ENCODE measurements at regions not wholly inside any gene's neighbourhood (a gene's known extent, or its start where the extent isn't known, plus 50 kb on each side); places are given as distances from the start of the nearest gene placed in this dataset.
"Not testable (repeated sequence)": the region's sequence is repeated elsewhere in the genome, so short reads cannot be mapped to it uniquely, and the experiment has no call there.

DNA sequence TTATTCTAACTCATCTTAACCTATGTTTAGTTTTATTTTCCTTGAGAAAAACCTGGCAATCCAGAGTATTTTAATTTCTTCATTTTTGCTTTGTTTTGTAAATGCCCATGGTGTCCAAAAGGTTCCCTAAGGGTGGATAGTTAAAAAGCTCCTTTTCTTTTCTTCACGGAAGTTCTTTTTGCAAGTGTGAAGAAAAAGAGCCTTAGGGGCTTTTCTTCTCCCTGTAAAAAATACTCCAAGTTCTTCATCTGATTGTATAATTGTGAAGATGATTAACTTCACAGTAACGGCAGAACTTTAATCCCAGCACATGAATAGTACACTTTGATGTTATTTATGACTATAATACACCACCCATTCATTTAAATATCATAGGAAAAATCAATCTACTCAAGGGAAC is 530.2 kb upstream of the LINC00305 start:
- POLR2A ChIA-PET: no interaction called here

DNA sequence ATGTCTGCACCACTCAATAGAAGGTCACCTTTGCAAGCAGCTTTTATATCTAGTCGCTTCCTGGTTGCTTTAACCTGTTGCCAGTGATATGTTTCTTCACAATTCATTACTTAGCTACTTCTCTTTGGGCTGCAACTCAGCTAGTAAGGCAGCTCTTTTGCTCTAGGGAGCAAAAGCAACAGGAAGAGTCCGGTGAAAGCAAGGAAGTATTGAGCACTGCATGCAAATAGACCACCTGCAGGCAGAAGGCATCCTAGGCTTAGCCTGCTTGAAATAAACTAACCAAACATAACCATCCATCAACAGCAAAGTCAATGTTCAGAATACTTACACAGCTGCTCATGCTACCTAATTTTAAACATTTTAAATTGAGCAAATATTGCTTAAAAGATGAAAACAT is 529.2 kb upstream of the LINC00305 start:
- POLR2A ChIA-PET: no interaction called here
- CTCF ChIA-PET: no interaction called here

More for the DNA sequence above, 530.2 kb upstream of the LINC00305 start:
- CTCF ChIA-PET: no interaction called here

DNA sequence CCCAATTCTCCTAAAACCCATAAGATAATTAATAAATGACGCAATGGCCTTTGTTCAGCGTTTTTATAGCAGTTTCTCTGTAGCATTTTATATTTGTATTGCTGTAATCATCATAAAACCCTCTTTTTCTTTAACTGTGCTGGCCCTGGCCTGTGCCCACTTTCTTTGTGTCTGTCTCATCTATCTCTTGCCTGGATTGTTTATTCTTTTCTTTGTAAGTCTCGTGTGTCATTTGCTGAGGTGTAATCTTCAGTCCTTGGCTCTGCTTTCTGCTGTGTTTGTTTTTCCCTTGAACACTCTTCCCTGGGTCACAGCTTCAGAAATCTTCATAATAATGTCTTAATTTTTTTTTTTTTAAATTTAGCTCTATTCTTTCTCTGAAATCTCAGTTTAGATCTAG is 525.8 kb upstream of the LINC00305 start:
- CTCF ChIA-PET: no interaction called here
- POLR2A ChIA-PET: no interaction called here

DNA sequence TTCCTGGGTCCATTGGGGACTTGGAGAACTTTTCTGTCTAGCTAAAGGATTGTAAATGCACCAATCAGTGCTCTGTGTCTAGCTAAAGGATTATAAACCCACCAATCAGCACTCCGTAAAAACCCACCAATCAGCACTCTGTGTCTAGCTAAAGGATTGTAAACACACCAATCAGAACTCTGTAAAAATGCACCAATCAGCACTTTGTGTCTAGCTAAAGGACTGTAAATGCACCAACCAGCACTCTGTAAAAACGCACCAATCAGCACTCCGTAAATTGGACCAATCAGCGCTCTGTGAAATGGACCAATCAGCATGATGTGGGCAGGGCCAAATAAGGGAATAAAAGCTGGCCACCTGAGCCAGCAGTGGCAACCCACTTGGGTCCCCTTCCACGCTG is 522.4 kb upstream of the LINC00305 start:
- CTCF ChIA-PET, POLR2A ChIA-PET: not testable (repeated sequence)

DNA sequence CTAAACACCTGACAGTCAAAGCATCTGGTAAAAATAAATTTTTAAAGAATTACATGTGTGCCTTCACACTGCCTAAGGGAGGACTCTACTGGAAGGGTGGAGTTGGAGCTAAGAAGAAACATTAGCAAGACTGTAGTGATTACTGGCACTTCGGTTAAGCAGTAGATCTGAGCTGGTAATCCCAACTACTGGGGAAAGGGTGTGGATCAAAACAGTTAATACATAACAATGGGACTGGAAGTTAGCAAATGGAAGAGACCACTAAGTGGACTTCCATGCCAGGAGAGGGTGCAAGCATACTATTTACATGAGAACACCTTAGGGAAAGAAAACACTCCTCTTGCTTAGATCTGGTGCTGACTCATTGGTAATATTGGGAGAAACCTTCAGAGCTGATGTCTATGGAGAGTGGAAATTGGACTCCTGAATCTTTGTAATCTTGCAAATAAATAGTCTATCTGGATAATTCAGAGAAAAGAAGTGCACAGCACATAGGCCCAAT is 519.6 kb upstream of the LINC00305 start:
- POLR2A ChIA-PET: no interaction called here
- CTCF ChIA-PET: no interaction called here

DNA sequence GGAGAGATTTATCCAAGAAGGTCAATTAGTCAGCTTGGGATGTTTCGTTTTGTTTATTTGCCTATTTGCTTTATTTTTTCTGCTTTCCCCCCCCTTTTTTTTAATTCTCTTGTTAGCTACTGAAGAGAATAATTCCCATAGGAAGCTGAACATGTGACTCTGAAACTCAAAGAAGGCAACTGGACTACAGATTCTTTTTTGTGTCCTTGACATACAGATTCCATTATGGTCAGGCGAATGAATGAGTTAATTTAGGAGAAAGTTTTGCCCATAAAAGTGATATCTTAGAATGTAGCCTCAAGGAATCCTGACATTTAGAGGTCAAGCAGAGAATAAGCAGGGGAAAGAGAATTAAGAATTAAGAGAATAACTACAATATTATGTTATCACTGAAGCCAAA is 514.2 kb upstream of the LINC00305 start:
- ChIA-PET POLR2A (no interaction called here), CTCF (no interaction called here)

DNA sequence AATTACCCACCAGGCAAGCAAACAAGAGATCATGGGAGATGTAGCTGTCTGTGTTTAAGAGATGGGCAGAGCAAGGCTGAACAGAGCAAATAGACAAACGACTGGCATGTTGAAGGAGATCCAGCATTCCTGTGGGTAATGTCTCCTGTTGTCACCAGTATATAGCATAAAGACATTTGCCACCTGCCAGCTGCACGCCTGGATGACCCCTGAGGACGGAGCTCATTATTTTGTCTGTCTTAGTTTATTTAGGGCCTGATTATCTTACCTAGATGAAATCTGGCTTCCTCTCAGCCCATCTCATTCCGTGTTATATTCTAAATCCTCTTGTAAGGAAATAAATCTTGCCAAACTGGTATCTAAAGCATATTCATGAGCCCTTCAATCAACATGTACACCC is 510.3 kb upstream of the LINC00305 start:
- CTCF ChIA-PET: no interaction called here

DNA sequence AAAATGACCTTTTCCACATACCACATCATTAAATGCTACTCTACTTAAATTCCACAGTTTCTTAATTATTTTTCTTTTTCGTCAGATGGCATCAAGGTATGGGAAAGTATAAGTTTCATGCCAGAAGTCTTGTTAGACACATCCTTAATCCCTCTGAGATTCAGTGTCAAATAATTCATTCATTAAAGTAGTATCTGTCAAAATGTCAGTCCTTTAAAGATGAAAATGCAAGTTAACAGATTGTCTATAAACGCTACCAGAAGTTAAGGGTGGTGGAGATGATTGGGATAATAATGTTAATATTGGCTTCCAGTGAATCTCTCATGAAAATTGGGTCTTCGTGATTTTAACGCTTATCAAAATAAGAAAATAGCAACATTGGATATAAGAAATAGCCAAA is 504.2 kb upstream of the LINC00305 start:
- ChIA-PET POLR2A (no interaction called here), CTCF (no interaction called here)

More for the DNA sequence above, 510.3 kb upstream of the LINC00305 start:
- POLR2A ChIA-PET: no interaction called here

DNA sequence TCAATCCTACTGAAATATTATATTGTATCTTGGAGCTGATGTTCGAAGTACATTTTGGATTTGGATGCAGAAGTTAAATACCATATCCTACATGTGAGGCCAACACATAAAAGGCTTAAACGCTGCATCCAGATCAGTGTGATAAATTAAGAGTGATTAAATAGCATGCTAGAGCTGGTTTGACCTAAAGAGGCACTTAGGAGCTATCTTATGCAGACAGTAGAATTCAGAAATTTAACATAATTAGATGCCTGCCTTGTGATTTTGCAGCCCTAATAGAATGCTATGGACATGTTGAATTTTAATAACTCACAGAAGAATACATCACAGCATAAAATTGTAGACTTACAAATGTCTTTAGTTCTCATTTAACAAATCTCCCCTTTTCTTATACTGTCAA is 501.2 kb upstream of the LINC00305 start:
- ChIA-PET POLR2A (no interaction called here), CTCF (no interaction called here)

DNA sequence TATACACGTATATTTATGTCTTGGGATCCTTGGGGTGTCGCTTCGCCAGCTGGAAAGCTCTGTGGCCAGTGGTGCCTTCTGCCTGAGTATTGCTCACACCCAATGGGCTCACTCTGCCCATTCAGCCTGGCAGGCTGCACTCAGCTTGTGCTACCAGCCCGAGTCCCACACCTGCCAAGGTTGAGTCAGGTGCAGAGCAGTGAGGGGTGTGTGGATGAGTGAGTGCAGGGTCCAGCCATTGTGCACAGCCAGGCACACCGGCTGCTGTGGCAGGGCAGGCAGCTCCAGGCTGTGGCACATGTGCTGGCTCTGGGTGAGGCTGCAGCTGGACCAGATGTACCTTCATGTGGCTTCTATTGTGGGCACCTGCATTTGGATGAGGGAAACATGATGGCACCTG is 496.9 kb upstream of the LINC00305 start:
- POLR2A ChIA-PET: no interaction called here
- CTCF ChIA-PET: no interaction called here

DNA sequence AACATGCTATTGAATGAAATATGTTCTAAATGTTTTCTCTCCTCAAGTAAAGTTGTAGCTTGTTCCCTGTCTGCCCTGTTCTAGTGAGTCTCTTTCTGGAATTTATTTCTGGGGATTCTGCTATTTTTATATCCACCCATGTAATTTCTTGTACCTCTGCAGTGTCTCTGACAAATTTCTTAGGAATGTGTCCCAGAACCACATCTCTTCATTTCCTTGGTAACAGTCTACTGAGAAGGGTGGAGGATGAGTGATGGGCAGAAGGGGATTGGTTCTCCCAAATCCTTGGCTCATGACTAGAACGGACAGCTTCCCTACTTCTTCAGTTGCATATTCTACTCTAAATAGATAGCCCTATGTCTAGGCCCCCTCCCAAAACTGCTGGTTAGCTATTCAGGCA is 490.6 kb upstream of the LINC00305 start:
- ChIA-PET CTCF (no interaction called here), POLR2A (no interaction called here)

DNA sequence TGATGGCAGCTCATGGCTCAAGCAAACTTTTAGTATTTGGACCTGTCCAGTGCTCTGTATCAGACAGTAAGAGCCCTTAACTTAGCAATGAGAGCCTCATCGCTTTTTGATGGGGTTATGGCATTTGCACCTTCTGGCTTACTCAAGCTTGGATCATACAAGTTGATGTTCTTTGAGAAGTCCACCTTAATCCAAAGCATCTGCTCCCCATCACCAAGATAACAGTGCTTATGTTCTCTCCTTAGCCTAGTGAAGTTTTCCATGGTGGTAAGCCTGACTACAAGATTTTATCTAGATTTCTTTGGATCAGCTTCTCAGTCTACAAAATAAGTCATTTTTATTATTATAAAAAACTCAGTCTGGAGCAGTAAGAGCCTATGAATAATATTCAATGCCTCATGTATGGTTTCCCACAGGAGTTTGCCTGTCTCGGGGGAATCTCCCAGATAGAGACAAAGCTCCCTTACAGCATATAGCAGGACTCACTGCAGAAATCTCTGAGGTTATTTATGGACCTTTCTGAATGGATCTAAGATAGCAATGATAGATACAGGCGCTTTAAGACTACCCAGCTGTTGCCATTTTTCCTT is 472.2 kb upstream of the LINC00305 start:
- ChIA-PET CTCF (no interaction called here), POLR2A (no interaction called here)

DNA sequence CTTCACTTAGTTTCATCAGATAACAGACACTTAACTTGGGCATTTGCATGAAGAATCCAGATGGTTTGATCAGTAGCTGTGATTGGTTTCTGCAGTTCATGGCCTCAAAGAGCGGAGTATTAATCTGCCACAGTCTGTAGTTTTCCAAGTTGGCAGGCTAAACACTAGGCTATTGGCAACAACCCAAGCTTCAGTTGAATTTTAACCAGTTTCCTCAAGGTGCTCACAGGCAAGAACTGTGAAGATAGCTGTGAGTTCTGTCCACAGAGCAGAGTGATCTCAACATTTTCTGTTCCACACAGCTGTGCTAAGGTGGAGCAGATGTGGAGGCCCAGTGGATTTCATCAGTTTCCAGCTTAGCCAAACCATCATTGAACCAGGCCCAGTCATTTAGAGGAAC is 469.5 kb upstream of the LINC00305 start:
- ChIA-PET POLR2A (no interaction called here), CTCF (no interaction called here)

DNA sequence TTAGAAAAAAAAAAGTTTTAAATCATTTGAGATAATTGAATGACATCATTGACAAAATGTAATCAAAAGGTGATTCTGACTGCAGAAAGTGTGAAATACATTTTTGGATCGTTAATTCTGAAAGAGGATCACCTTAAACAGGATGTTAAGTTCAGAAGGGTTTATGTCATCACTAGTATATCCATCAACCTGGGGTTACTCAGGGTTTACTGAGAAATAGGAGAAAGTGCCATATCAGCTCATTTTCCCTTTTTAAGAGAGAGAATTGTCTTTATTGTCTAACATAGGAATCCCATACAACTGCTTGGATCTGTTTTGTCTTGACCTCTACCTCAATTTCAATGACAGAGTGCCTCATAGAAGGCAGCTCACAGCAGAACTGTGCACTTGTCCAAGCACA is 466.1 kb upstream of the LINC00305 start:
- CTCF ChIA-PET: no interaction called here

DNA sequence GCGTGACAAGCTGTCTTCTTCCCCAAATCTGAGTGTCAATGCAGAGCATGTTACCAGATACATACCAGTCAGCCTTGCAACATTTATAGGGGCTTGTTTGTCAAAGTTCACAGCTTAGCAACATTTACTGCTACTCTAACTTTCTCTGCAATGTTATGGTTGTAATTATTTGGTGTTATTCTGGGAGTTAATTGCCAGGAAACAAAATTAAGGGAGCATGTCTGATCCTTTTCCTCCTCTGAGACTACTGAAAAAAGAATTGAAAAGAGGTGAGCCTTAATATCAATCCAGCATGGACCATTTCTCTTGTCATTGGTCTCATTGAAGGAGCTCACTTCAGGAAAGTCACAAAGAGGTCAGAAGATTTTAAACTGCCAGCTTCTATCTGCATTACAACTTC is 465.6 kb upstream of the LINC00305 start:
- CTCF ChIA-PET: no interaction called here
- POLR2A ChIA-PET: no interaction called here

More for the DNA sequence above, 466.1 kb upstream of the LINC00305 start:
- POLR2A ChIA-PET: no interaction called here

DNA sequence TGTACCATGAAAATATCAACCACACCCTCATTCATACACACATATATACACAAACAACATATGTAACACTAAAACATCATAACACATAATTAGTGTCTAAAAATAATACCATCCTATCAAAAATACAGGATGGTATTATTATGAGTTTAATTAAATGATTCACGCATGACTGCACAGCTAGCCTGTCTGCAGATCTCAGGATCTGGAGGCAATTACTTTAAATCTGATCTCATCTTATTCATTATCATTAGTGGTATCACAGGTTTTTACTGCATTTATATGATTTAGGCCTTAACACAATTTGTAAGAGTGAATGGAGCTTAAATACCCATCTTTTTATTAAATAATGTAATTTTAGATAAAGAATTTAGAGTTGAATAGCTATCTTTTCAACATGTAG is 443.4 kb upstream of the LINC00305 start:
- CTCF ChIA-PET: no interaction called here
- POLR2A ChIA-PET: no interaction called here

DNA sequence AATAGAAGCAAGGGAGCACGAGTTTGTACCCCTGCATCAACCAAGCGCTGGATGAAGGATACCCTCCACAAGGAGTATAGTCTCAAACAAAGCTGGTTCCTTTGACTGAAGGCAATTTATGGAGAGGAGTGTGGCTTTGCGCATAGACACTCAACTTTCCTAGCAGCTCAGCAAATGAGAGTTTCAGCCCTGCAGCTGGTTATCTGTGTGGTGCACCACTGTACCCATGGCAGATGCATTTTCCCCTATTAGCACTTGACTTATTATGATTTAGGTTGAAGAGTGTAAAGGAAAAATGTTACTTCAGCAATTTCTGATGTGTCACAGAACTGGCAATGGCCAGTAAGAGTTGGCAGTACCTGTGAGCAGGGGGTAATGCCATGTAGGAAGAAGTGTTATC is 440.1 kb upstream of the LINC00305 start:
- ChIA-PET POLR2A (no interaction called here), CTCF (no interaction called here)

DNA sequence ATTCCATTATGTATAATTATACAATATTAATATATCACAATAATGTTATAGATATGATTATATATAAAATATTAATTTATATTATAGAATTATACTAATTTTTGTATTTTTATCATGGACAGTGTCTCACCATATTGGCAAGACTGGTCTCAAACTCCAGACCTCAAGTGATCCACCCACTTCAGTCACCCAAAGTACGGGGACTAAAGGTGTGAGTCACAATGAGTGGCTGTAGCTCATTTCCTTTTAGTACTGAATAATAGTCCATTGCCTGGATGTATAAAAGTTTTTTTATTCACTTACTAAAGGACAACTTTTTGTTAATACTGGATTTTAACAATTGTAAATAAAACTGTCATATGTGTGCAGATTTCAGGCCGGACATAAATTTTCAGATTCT is 417.6 kb upstream of the LINC00305 start:
- ChIA-PET CTCF (no interaction called here), POLR2A (no interaction called here)

DNA sequence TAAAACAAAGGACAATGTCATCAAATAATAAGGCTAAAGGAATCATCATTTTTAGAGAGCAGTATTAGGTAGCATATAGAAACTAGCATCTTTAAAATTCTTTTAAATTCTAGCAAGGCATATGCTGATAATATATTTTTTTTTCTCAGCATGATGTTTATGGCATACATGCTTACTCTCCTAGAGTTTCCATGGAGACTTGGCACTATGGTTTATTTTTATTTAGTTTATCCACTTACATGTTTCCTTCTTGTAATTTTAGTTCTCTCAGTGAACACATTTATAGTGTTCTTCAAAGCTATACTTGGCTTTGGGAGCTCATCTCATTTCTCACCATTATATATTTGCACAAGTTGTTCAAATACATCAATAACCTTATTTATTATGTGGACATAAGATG is 413.8 kb upstream of the LINC00305 start:
- POLR2A ChIA-PET: no interaction called here

DNA sequence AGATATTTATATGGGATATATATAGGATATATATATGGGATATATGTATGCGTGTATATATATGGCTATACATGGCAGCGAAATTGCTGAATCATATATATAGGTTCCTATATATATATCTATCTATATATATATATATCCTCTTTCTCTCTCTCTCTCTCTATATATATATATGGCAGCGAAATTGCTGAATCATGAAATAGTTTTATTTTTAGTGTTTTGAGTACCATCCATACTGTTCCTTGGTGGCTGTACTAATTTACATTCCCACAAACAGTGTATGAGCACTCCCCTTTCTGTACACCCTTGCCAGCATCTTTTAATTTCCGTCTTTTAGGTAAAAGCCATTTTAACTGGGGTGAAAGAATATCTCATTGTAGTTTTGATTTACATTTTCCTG is 397.6 kb upstream of the LINC00305 start:
- ChIA-PET CTCF (no interaction called here), POLR2A (no interaction called here)

More for the DNA sequence above, 413.8 kb upstream of the LINC00305 start:
- CTCF ChIA-PET: no interaction called here

DNA sequence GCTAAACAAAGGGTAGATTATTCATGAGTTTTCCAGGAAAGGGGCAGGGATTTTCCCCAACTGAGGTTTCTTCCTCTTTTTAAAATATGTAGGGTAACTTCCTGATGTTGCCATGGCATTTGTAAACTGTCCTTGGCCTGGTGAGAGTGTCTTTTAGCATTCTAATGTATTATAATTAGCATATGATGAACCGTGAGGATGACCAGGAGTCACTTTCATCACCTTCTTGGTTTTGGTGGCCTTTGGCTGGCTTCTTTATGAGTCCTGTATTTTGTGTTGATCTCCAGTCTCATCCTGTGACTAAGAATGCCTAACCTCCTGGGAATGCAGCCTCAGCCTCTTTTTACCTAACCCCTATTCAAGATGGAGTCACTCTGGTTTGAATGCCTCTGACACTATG is 391.0 kb upstream of the LINC00305 start:
- POLR2A ChIA-PET: no interaction called here
- CTCF ChIA-PET: no interaction called here

DNA sequence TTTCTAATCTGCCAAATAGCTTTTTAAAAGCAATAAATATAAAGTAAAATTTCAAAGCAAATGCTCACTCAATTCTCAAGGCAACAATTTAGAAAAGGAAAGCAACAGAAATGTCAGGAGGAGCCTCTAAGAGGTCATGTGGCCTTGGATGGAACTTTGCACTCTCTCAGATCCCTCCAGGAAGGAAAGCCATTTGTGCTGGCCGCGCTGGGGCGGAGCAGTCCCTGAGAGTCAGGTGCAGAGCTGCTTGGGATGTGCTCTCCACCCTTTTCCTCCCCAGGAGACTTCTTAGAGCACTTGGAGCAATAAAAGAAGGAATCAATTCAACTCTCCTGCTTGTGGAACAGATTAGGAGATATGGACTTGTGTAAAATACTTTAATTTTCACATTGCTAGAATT is 379.8 kb upstream of the LINC00305 start:
- ChIA-PET CTCF (no interaction called here), POLR2A (no interaction called here)

DNA sequence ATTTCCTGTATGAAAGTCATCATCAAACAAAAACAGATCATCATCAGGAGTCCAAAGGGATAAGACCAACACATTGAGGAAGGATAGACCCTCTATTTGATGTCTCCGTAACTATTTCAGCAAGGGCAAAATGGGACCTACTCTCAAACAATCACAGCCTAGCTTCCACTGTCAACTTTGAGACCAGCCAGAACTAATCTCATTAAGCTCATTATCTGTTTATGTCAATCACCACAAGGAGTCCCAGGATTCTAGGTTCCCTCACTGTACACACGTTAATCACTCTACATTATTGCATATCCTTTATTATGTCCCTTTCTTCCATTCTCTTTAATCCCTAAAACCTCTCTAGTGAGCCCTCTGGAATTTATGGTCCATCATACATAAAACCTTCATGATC is 370.3 kb upstream of the LINC00305 start:
- CTCF ChIA-PET: no interaction called here

More for the DNA sequence above, 370.3 kb upstream of the LINC00305 start:
- POLR2A ChIA-PET: no interaction called here

Measured in activated CD8-positive, alpha-beta memory T cell treated with anti-CD3 and anti-CD28 coated beads for 36 hours (primary cell).